ENCODE measurements at regions not wholly inside any gene's neighbourhood (a gene's known extent, or its start where the extent isn't known, plus 50 kb on each side); places are given as distances from the start of the nearest gene placed in this dataset.

DNA sequence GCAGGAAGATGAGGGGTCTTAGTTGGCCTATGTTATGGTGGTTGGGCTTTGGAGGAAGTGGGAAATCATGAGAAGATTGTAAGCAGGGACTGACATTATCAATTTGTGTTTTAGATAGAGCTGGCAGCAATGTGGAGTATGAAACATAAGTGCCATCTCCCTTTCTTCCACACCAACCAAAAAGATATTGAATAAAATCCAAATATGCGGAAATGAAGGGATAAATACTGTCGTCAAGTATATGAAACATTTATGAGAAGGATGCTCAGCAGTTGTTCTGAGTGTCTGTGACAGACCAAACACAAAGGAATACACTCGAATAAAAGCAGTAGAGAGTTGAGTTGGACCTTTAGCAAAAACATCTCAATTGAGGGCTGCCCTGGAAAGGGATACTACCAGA, 1090.0 kb upstream of the ZEB2 start:
- H3K36me3 ChIP-seq (ENCODE audit: control insufficient read depth, insufficient read depth, low read length): no peaks in the 10 kb centered on the region

GRCh38 chr2:145601361-145601925, 1081.5 kb upstream of the ZEB2 start:
- Histone ChIP-seq H3K4me1 (ENCODE audit: control insufficient read depth, insufficient read depth, low read length) (no peaks in the 10 kb centered on the region), H3K4me3 (ENCODE audit: low read length) (no peak overlapping the region), H3K36me3 (ENCODE audit: control insufficient read depth, insufficient read depth, low read length) (no peaks in the 10 kb centered on the region), H3K27ac (ENCODE audit: low read length) (no peak overlapping the region), H3K27me3 (ENCODE audit: control insufficient read depth, insufficient read depth, low read length) (no peaks in the 10 kb centered on the region), H3K9me3 (replicated peaks; ENCODE audit: control insufficient read depth, low read depth, low read length) (no peaks in the 10 kb centered on the region)
- no peak for DNase-seq
- no CpG with 5 or more reads among the region's 1 CpG for WGBS (ENCODE audit: insufficient coverage)

More for the DNA sequence above, 1090.0 kb upstream of the ZEB2 start:
- Histone ChIP-seq H3K9me3 (replicated peaks; ENCODE audit: control insufficient read depth, low read depth, low read length) (no peaks in the 10 kb centered on the region), H3K4me1 (ENCODE audit: control insufficient read depth, insufficient read depth, low read length) (no peaks in the 10 kb centered on the region), H3K4me3 (ENCODE audit: low read length) (no peak overlapping the region), H3K27ac (ENCODE audit: low read length) (no peak overlapping the region), H3K27me3 (ENCODE audit: control insufficient read depth, insufficient read depth, low read length) (no peaks in the 10 kb centered on the region)
- WGBS (ENCODE audit: insufficient coverage): 100% methylated on average over 3 of the region's 3 CpGs
- DNase-seq: no peak

DNA sequence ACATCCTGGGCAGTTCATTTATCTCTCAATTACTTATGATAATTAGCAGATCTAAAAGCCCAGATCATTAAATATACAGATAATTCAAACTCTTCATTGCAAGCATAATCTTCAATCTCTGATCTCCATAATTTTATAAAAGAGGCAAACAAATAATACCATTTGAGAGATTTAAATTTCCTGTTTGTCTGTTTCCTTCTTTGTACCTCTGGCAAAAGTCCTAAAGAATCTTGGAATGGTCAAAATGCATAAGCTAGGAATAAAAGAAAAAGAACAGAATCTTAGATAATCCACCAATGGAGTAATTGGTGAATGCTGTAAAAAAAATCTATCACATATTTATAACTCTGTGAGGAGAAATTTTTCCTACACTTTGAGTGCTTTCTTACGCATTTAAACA, 1080.9 kb upstream of the ZEB2 start:
- H3K36me3 ChIP-seq (ENCODE audit: control insufficient read depth, insufficient read depth, low read length): no peaks in the 10 kb centered on the region
- H3K4me3 ChIP-seq (ENCODE audit: low read length): no peak overlapping the region
- peak; percentile 59 for DNase-seq
- 100% methylated on average over 1 of the region's 1 CpG for WGBS (ENCODE audit: insufficient coverage)
- no peak overlapping the region for H3K27ac ChIP-seq (ENCODE audit: low read length)
- H3K4me1 ChIP-seq (ENCODE audit: control insufficient read depth, insufficient read depth, low read length): no peaks in the 10 kb centered on the region
- H3K9me3 ChIP-seq (replicated peaks; ENCODE audit: control insufficient read depth, low read depth, low read length): no peaks in the 10 kb centered on the region
- no peaks in the 10 kb centered on the region for H3K27me3 ChIP-seq (ENCODE audit: control insufficient read depth, insufficient read depth, low read length)

GRCh38 chr2:145599756-145600155, 1079.8 kb upstream of the ZEB2 start:
- no peaks in the 10 kb centered on the region for H3K36me3 ChIP-seq (ENCODE audit: control insufficient read depth, insufficient read depth, low read length)
- H3K27ac ChIP-seq (ENCODE audit: low read length): no peak overlapping the region
- H3K4me3 ChIP-seq (ENCODE audit: low read length): no peak overlapping the region
- H3K4me1 ChIP-seq (ENCODE audit: control insufficient read depth, insufficient read depth, low read length): no peaks in the 10 kb centered on the region
- no peaks in the 10 kb centered on the region for H3K27me3 ChIP-seq (ENCODE audit: control insufficient read depth, insufficient read depth, low read length)
- H3K9me3 ChIP-seq (replicated peaks; ENCODE audit: control insufficient read depth, low read depth, low read length): no peaks in the 10 kb centered on the region
- no peak for DNase-seq

DNA sequence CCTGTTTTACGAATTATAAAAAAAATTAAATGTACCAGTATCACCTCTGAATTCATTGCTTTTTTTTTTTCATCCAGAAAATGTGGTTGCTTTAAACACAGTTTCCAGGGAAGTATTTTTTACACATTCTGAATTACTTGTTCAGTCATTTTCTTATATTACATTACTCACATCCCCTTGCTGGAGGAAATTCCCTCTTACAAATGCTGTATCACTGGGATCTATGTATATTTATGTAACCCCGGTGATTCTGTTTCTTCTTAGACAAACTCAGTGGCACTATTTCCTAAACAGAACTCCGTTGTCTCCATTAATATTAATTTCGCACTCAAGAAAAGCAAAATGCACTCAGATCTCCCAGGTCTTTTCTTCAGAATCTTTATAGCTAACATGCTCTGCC, 1078.5 kb upstream of the ZEB2 start:
- Histone ChIP-seq H3K27me3 (ENCODE audit: control insufficient read depth, insufficient read depth, low read length) (no peaks in the 10 kb centered on the region), H3K9me3 (replicated peaks; ENCODE audit: control insufficient read depth, low read depth, low read length) (no peaks in the 10 kb centered on the region), H3K4me3 (ENCODE audit: low read length) (no peak overlapping the region), H3K36me3 (ENCODE audit: control insufficient read depth, insufficient read depth, low read length) (no peaks in the 10 kb centered on the region), H3K27ac (ENCODE audit: low read length) (no peak overlapping the region), H3K4me1 (ENCODE audit: control insufficient read depth, insufficient read depth, low read length) (no peaks in the 10 kb centered on the region)
- DNase-seq: peak; percentile 54
- WGBS (ENCODE audit: insufficient coverage): no CpG with 5 or more reads among the region's 4 CpGs

- H3K27me3 ChIP-seq (ENCODE audit: control insufficient read depth, insufficient read depth, low read length): no peaks in the 10 kb centered on the region
- peak; percentile 56 for DNase-seq
- no peaks in the 10 kb centered on the region for H3K9me3 ChIP-seq (replicated peaks; ENCODE audit: control insufficient read depth, low read depth, low read length)
- no peak overlapping the region for H3K27ac ChIP-seq (ENCODE audit: low read length)
- H3K4me1 ChIP-seq (ENCODE audit: control insufficient read depth, insufficient read depth, low read length): no peaks in the 10 kb centered on the region
- no peak overlapping the region for H3K4me3 ChIP-seq (ENCODE audit: low read length)
- no peaks in the 10 kb centered on the region for H3K36me3 ChIP-seq (ENCODE audit: control insufficient read depth, insufficient read depth, low read length)
Measured at GRCh38 chr2:145597809-145598208, 1077.9 kb upstream of the ZEB2 start.

- WGBS (ENCODE audit: insufficient coverage): no CpG with 5 or more reads among the region's 1 CpG
- no peak for DNase-seq
- Histone ChIP-seq H3K27me3 (ENCODE audit: control insufficient read depth, insufficient read depth, low read length) (no peaks in the 10 kb centered on the region), H3K36me3 (ENCODE audit: control insufficient read depth, insufficient read depth, low read length) (no peaks in the 10 kb centered on the region), H3K4me1 (ENCODE audit: control insufficient read depth, insufficient read depth, low read length) (no peaks in the 10 kb centered on the region), H3K4me3 (ENCODE audit: low read length) (no peak overlapping the region), H3K27ac (ENCODE audit: low read length) (no peak overlapping the region), H3K9me3 (replicated peaks; ENCODE audit: control insufficient read depth, low read depth, low read length) (no peaks in the 10 kb centered on the region)
Measured at GRCh38 chr2:145597006-145597405, 1077.1 kb upstream of the ZEB2 start.

DNA sequence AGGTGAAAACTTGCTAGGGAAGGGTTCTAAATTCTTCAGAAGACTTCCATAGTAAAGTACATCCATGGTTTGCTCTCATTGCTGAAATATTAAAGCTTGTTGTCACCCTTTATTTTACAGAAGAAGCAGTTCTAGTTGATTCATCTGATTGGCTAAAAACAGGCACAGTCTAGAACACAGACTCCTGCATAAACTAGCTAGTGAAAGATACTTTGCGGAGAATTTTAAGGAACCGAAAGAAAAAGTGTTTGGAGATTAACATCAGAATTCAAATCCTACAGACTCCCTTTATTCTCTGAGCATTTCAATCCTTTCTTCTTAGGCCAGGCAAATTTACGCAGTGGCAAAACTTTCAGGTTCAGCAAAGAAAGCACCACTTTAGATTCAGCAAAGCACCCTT, 1076.5 kb upstream of the ZEB2 start:
- Histone ChIP-seq H3K27me3 (ENCODE audit: control insufficient read depth, insufficient read depth, low read length) (no peaks in the 10 kb centered on the region), H3K4me3 (ENCODE audit: low read length) (no peak overlapping the region), H3K27ac (ENCODE audit: low read length) (no peak overlapping the region), H3K9me3 (replicated peaks; ENCODE audit: control insufficient read depth, low read depth, low read length) (no peaks in the 10 kb centered on the region), H3K36me3 (ENCODE audit: control insufficient read depth, insufficient read depth, low read length) (no peaks in the 10 kb centered on the region), H3K4me1 (ENCODE audit: control insufficient read depth, insufficient read depth, low read length) (no peaks in the 10 kb centered on the region)
- 100% methylated on average over 2 of the region's 3 CpGs for WGBS (ENCODE audit: insufficient coverage)
- DNase-seq: no peak

GRCh38 chr2:145595296-145595695, 1075.4 kb upstream of the ZEB2 start:
- Histone ChIP-seq H3K4me1 (ENCODE audit: control insufficient read depth, insufficient read depth, low read length) (no peaks in the 10 kb centered on the region), H3K9me3 (replicated peaks; ENCODE audit: control insufficient read depth, low read depth, low read length) (no peaks in the 10 kb centered on the region), H3K27me3 (ENCODE audit: control insufficient read depth, insufficient read depth, low read length) (no peaks in the 10 kb centered on the region), H3K36me3 (ENCODE audit: control insufficient read depth, insufficient read depth, low read length) (no peaks in the 10 kb centered on the region), H3K4me3 (ENCODE audit: low read length) (no peak overlapping the region), H3K27ac (ENCODE audit: low read length) (no peak overlapping the region)
- no peak for DNase-seq
- WGBS (ENCODE audit: insufficient coverage): 89% methylated on average over 2 of the region's 3 CpGs

DNA sequence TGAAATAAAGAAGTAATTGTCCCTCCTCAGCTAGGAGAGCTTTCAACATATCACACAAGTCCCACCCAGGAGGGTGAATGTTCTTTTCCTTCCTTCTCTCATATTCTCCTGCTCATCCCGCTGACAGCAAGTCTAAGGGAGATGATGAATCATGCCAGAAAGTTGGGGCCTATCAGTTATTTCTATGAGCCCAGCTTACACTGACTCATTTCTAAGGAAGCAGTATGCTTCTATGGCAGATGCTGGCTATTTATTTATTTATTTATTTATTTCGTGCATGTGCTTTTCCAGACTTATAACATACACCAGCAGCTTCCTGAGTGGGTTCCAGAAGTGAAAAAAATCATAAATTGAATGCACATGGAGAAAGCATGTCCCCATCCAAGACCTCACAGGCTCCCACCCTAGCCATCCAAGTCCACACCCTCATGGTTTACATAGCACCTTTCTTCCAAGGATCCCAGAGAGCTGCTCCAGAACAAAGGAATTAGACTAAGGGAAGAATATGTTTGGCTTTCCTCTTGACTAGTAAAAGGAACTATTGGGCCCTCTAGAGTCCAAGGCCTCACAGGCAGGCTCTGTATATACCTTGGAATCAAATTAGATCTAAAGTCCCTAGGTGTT, 1074.2 kb upstream of the ZEB2 start:
- no peaks in the 10 kb centered on the region for H3K27me3 ChIP-seq (ENCODE audit: control insufficient read depth, insufficient read depth, low read length)
- no peaks in the 10 kb centered on the region for H3K9me3 ChIP-seq (replicated peaks; ENCODE audit: control insufficient read depth, low read depth, low read length)
- no peaks in the 10 kb centered on the region for H3K36me3 ChIP-seq (ENCODE audit: control insufficient read depth, insufficient read depth, low read length)
- no peak overlapping the region for H3K27ac ChIP-seq (ENCODE audit: low read length)
- H3K4me3 ChIP-seq (ENCODE audit: low read length): no peak overlapping the region
- DNase-seq: peak; percentile 91
- no CpG with 5 or more reads among the region's 2 CpGs for WGBS (ENCODE audit: insufficient coverage)
- no peaks in the 10 kb centered on the region for H3K4me1 ChIP-seq (ENCODE audit: control insufficient read depth, insufficient read depth, low read length)

DNA sequence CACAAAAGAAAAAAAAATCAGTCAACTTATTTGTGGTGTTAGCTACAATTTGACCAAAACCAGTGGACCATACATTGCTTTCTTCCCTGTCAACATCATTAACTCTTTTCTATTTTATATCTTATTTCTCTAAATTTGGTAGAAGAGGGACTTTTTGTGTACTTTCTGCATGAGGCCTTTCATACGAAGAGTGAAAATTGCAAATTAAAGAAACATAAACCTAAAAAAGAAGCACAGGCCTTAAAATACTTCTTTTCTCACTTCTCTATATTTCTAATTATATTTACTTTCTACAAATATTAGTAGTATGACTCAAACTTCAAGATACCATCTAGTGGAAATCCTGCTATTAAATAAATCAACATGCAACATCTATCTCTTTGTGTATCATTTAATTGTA, 1073.4 kb upstream of the ZEB2 start:
- H3K9me3 ChIP-seq (replicated peaks; ENCODE audit: control insufficient read depth, low read depth, low read length): no peaks in the 10 kb centered on the region
- DNase-seq: no peak
- no CpG with 5 or more reads among the region's 1 CpG for WGBS (ENCODE audit: insufficient coverage)
- no peak overlapping the region for H3K27ac ChIP-seq (ENCODE audit: low read length)
- no peaks in the 10 kb centered on the region for H3K27me3 ChIP-seq (ENCODE audit: control insufficient read depth, insufficient read depth, low read length)
- no peaks in the 10 kb centered on the region for H3K4me1 ChIP-seq (ENCODE audit: control insufficient read depth, insufficient read depth, low read length)
- no peak overlapping the region for H3K4me3 ChIP-seq (ENCODE audit: low read length)
- no peaks in the 10 kb centered on the region for H3K36me3 ChIP-seq (ENCODE audit: control insufficient read depth, insufficient read depth, low read length)

Data from muscle of leg (tissue), 3 donors.